Activated naive CD4-positive, alpha-beta T cell treated with anti-CD3 and anti-CD28 coated beads, Interleukin-2, amount 10 ng/mL, durations not matched to agents 7 days and 5 days (primary cell): ENCODE measurements at regions not wholly inside any gene's neighbourhood (a gene's known extent, or its start where the extent isn't known, plus 50 kb on each side); places are given as distances from the start of the nearest gene placed in this dataset.

Experiments used
- CTCF ChIA-PET: fragments of 350-600 bp; sonication (Branson Sonifier 250); formaldehyde crosslinking; loops from one replicate; lab custom pipeline; 2021; ENCODE audit warnings: antibody characterized with exemption; lab: Charles Lee
- DNase-seq: peaks from one replicate; pipeline ENCODE4 v3.0.0-alpha.2; 2020
- H3K27ac Mint-ChIP-seq: one replicate; pipeline ENCODE4 v1.8.0; 2021; ENCODE audit warnings: mild to moderate bottlenecking, moderate library complexity, mixed read lengths
- H3K27me3 Mint-ChIP-seq: one replicate; pipeline ENCODE4 v1.8.0; 2021; ENCODE audit warnings: mild to moderate bottlenecking, mixed read lengths
- H3K36me3 Mint-ChIP-seq: one replicate; pipeline ENCODE4 v1.8.0; 2021; ENCODE audit warnings: mixed read lengths
- H3K4me1 Mint-ChIP-seq: one replicate; pipeline ENCODE4 v1.8.0; 2021; ENCODE audit warnings: mixed read lengths
- H3K4me3 Mint-ChIP-seq: one replicate; pipeline ENCODE4 v1.8.0; 2021; ENCODE audit warnings: mild to moderate bottlenecking, moderate library complexity, mixed read lengths
- H3K9me3 Mint-ChIP-seq: one replicate; pipeline ENCODE4 v1.8.0; 2021; ENCODE audit warnings: mixed read lengths

DNA sequence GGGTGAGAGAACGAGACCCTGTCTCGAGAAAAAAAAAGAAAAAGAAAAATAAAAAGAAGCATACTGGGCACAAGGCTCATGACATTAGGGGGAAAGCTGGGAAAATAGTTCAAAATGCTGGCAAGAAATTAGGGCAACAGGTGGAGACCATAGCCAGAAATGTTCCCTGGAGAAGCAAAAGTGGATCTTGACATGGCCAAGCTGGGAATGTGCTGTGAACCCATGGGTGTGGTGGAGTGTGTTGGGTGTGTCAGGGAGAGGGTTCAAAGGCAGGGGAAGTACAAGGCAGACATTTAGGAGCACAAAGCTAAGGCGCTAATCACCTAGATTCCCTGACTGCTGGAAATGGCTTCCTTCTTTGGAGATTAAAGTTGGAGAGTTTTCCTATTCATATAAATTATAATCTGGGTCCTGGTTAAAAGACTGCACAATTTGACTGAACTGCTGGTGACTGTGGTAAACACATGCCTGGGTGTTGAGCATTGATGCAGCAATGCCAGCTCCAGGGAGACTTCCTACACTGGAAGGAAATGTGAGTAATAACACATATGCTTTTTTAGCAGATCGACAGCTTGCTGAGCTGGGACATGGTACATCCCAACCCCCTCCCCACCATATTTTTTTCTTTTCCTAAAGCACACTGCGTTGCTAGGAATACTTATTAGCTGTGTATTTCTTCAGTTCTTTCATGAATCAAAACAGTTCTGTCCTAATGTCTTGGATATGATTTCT, 70.1 kb upstream of the ARHGAP21 start:
- Mint-ChIP-seq H3K27me3 (no peaks in the 10 kb centered on the region), H3K27ac (no peak overlapping the region), H3K4me3 (no peak overlapping the region), H3K36me3 (no peaks in the 10 kb centered on the region), H3K4me1 (no peaks in the 10 kb centered on the region), H3K9me3 (no peaks in the 10 kb centered on the region)
- DNase-seq = no peak
- CTCF ChIA-PET = no interaction called here

DNA sequence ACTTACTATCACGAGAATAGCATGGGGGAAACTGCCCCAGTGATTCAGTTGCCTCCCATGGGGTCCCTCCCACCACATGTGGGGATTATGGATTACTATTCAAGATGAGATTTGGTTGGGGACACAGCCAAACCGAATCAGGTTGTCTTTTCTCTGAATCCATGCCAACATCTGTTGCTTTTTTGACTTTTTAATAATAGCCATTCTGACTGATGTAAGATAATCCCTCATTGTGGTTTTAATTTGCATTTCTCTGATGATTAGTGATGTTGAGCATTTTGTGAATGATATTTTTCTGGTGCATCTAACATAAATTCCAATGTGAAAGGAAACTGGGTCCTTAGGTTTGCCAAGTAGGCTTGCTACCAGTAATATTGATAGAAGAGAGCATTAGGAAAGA, 69.0 kb upstream of the ARHGAP21 start:
- H3K4me1 Mint-ChIP-seq = no peaks in the 10 kb centered on the region
- CTCF ChIA-PET = no interaction called here
- H3K9me3 Mint-ChIP-seq = no peaks in the 10 kb centered on the region
- no peak for DNase-seq
- H3K4me3 Mint-ChIP-seq = no peak overlapping the region
- no peaks in the 10 kb centered on the region for H3K36me3 Mint-ChIP-seq
- no peak overlapping the region for H3K27ac Mint-ChIP-seq
- H3K27me3 Mint-ChIP-seq = no peaks in the 10 kb centered on the region

DNA sequence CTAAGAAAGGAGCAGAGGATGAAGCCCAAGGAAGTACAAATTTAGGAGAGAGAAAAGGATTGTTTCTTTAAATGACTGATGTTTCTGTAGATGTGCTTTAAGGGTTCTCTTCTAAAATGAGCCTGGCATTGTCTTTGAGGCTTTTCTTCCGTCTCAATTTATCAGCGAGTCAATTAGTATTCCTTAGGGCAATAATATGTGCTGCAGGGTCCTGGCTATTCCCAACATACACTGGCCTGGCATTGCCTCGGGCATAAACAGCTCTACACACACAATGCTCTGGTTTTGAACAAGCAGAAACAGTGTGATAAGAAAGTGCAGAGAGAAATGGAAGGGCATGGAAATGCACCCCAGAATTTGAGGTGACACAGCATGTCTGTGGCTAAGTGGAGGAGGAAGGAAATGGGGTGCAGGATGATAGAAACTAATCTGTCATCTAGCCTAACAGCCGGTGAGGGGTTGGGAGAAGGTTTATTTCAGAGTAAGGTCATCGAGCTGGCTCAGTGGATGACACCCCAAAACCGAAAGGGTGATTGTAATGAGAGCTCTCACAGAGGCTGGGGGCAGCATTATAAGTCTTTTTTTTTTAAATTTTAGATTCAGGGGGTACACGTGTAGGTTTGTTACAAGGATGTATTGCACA, 67.5 kb upstream of the ARHGAP21 start:
- Mint-ChIP-seq H3K36me3 (no peaks in the 10 kb centered on the region), H3K27ac (no peak overlapping the region), H3K9me3 (no peaks in the 10 kb centered on the region), H3K4me1 (no peaks in the 10 kb centered on the region), H3K4me3 (no peak overlapping the region), H3K27me3 (no peaks in the 10 kb centered on the region)
- no peak for DNase-seq
- CTCF ChIA-PET = no interaction called here

DNA sequence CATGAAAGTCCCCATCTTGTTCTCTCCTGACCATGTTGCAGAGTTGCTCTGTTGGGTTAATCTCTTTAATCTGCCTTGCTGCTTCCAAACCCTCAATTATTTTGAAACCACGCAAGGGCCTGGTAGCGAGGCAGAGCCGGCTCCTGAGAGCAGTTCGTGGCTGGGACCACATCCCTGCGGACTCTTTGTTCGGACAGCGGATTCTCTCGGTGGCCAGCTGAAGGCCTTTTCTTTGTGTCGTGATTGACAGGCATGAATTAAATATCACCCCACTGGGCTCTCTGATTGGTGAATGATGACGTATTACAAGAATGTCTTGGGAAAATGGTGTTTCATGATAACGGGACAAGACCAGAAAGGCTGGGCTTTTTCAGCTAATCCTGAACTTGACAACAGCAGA, 66.9 kb upstream of the ARHGAP21 start:
- no peak overlapping the region for H3K27ac Mint-ChIP-seq
- H3K36me3 Mint-ChIP-seq = no peaks in the 10 kb centered on the region
- no peak for DNase-seq
- no peaks in the 10 kb centered on the region for H3K27me3 Mint-ChIP-seq
- H3K4me3 Mint-ChIP-seq = no peak overlapping the region
- H3K4me1 Mint-ChIP-seq = no peaks in the 10 kb centered on the region
- H3K9me3 Mint-ChIP-seq = no peaks in the 10 kb centered on the region
- CTCF ChIA-PET = interaction anchor here (0.7 kb wide), 1 partner anchor 91 kb away, joined by 3 read pairs; no protein-coding TSS in a partner anchor

DNA sequence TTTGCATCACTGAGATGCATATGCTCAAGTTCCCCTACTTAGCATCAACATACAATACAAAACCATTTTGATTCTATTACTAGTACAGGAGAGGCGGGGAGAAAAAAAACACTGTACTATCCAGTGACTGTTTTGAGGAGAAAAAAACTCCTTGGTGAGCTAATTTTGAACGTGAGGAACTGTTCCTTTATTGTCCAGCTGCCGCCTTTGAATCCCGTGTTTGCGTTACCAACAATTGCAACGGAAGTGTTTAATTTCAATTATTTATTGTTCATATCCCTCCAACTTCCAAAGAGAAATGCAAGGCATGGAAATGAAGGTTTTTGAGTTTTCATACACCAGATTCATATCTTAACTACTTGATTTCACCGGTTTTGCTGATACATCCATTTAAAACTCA, 66.4 kb upstream of the ARHGAP21 start:
- DNase-seq = no peak
- no peaks in the 10 kb centered on the region for H3K27me3 Mint-ChIP-seq
- no peak overlapping the region for H3K4me3 Mint-ChIP-seq
- H3K9me3 Mint-ChIP-seq = no peaks in the 10 kb centered on the region
- H3K27ac Mint-ChIP-seq = no peak overlapping the region
- H3K36me3 Mint-ChIP-seq = no peaks in the 10 kb centered on the region
- H3K4me1 Mint-ChIP-seq = no peaks in the 10 kb centered on the region
- CTCF ChIA-PET = interaction anchor here (0.7 kb wide), 1 partner anchor 91 kb away, joined by 3 read pairs; no protein-coding TSS in a partner anchor

DNA sequence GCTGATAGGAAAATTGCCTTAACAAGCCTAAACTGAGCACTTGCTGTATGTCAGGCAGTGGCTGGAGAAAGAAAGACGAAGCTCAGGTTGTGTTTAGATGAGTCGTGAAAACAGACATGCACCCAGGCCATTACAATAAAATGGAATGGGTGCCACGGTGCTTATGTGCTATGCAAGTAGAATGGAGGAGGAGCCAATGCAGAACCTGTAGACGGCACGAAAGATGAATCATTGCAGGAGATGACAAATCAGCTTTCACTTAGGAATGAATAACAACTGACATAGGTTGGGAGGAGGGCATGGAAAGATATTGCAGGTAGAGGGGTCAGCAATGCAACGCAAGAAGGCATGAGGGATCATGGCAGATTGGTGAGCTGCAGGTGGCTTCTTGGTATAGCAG, 61.2 kb upstream of the ARHGAP21 start:
- Mint-ChIP-seq H3K9me3 (peaks cover 2% of the 10 kb centered on the region), H3K4me3 (no peak overlapping the region), H3K36me3 (no peaks in the 10 kb centered on the region), H3K27me3 (no peaks in the 10 kb centered on the region), H3K4me1 (no peaks in the 10 kb centered on the region), H3K27ac (no peak overlapping the region)
- DNase-seq = no peak
- CTCF ChIA-PET = interaction anchor here (1.1 kb wide), 1 partner anchor 58 kb away, joined by 3 read pairs; no protein-coding TSS in a partner anchor

DNA sequence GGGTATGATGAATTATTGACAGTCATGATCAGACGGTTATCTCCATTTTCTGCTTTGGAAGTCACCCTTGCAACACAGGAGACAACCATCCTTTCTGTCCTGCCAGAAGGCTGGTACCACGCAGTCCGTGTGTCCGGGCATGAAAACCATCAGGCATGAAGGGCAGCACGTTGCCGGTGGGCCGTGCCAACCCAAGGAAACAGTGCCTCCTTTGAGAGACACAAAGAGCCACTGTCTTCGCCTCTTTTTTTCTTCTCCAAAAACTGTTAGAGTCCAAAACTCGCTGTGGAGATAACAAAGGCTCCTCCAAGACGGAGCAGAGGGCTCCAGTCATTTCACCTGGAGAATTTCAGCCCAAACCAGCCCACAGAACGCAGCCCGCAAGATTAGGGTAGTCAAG, 60.4 kb upstream of the ARHGAP21 start:
- no peaks in the 10 kb centered on the region for H3K27me3 Mint-ChIP-seq
- peaks cover 2% of the 10 kb centered on the region for H3K9me3 Mint-ChIP-seq
- H3K4me1 Mint-ChIP-seq = no peaks in the 10 kb centered on the region
- H3K27ac Mint-ChIP-seq = no peak overlapping the region
- CTCF ChIA-PET = no interaction called here
- DNase-seq = no peak
- no peak overlapping the region for H3K4me3 Mint-ChIP-seq
- H3K36me3 Mint-ChIP-seq = no peaks in the 10 kb centered on the region

DNA sequence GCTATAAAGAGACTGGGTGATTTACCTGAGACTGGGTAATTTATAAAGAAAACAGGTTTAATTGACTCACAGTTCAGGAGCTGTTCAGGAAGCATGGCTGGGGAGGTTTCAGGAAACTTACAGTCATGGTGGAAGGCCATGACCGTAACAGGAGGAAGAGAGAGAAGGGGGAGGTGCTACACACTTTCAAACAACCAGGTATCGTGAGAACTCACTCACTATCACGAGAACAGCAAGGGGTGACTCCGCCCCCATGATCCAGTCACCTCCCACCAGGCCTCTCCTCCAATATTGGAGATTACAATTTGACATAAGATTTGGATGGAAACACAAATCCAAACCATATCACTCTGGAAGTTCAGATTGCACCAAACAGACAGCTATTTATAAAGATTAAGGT, 59.8 kb upstream of the ARHGAP21 start:
- CTCF ChIA-PET = no interaction called here
- H3K4me1 Mint-ChIP-seq = no peaks in the 10 kb centered on the region
- H3K36me3 Mint-ChIP-seq = no peaks in the 10 kb centered on the region
- H3K27me3 Mint-ChIP-seq = no peaks in the 10 kb centered on the region
- peaks cover 2% of the 10 kb centered on the region for H3K9me3 Mint-ChIP-seq
- DNase-seq = no peak
- H3K4me3 Mint-ChIP-seq = no peak overlapping the region
- no peak overlapping the region for H3K27ac Mint-ChIP-seq

DNA sequence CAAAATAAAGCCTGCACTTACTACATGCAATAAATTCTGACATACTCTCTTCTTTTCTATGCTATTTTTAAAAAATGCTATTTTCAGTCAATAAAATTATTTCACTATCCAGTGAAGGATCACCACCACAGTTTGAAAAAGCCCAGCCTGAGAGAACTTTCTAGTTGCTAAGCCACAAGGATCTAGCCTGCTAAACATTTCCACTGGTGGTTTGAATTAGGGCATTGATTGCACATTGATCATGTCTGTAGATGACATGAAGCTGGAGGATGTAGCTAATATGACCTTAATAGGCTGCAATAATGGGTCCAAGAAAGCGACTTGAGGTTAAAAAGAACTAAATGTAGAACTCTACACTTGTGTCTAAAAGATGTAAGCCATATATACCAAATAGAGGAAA, 56.0 kb upstream of the ARHGAP21 start:
- Mint-ChIP-seq H3K36me3 (no peaks in the 10 kb centered on the region), H3K27me3 (no peaks in the 10 kb centered on the region), H3K4me1 (peaks cover 2% of the 10 kb centered on the region), H3K4me3 (no peak overlapping the region), H3K9me3 (peaks cover 2% of the 10 kb centered on the region), H3K27ac (no peak overlapping the region)
- CTCF ChIA-PET = no interaction called here
- DNase-seq = no peak

DNA sequence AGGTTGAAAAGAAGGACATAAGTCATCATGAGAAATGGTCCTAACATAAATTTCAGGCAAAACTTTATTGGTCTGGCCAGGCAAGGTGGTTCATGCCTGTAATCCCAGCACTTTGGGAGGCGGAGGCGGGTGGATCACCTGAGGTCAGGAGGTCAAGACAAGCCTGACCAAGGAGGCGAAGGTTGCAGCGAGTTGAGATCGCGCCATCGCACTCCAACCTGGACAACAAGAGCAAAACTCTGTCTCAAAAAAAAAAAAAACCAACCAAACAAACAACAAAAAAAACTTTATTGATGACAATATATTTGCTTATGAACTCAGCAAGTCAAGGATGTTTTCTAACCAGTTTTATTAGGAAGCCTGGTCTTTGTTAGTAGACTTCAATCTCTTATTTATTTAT, 54.6 kb upstream of the ARHGAP21 start:
- Mint-ChIP-seq H3K27me3 (no peaks in the 10 kb centered on the region), H3K36me3 (no peaks in the 10 kb centered on the region), H3K4me1 (peaks cover 2% of the 10 kb centered on the region), H3K27ac (no peak overlapping the region), H3K9me3 (peaks cover 2% of the 10 kb centered on the region), H3K4me3 (no peak overlapping the region)
- CTCF ChIA-PET = no interaction called here
- DNase-seq = no peak

DNA sequence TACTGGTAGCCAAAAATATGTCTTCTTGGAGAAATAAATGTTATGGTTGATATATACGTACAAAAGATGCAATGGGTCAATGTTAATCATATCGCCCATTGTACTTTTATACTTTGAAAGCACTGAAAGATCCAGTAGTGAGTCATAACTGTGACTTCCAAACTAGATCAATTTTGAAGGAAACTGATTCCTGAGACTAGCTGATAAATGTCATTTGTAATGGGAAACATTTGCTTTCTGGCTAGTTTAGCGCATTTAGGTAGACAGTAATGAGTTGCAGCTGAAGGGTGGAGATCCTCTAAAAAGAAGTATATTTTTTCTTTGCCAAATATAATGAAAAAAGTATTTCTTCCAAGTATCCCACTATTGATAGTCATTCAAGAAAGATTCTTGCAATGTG, 53.5 kb upstream of the ARHGAP21 start:
- H3K9me3 Mint-ChIP-seq = no peaks in the 10 kb centered on the region
- CTCF ChIA-PET = no interaction called here
- H3K4me1 Mint-ChIP-seq = peaks cover 2% of the 10 kb centered on the region
- no peak overlapping the region for H3K27ac Mint-ChIP-seq
- H3K27me3 Mint-ChIP-seq = no peaks in the 10 kb centered on the region
- no peaks in the 10 kb centered on the region for H3K36me3 Mint-ChIP-seq
- DNase-seq = no peak
- H3K4me3 Mint-ChIP-seq = no peak overlapping the region

DNA sequence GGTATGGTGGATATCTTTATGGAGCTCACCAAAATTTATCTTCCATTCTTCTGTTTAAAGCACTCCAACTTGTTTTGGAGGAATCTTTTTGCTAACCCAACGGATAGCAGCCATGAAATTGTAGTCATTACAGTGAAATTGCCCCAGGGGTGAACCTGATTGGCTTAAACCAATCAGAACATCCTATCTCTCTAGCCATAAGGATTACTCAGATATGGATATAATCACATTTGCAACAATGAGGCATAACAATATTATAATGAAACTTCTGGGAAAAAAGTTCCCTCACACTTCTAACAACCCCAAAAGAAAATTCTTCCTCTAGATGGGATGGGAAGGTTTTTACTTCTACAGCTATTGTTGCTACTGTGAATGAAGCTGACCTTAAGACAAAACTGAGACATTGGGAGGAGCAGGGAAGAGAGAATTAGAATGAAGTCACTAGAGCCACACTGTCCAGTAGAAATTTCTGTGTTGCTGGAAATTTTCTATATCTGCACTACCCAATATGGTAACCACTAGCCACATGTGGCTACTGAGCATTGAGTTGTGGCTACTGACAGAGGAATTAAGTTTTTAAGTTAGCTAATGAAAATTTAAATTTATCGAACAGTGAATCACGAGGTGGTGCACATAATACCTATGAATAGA, 50.4 kb upstream of the ARHGAP21 start:
- DNase-seq = no peak
- Mint-ChIP-seq H3K36me3 (no peaks in the 10 kb centered on the region), H3K4me3 (no peak overlapping the region), H3K4me1 (peaks cover 2% of the 10 kb centered on the region), H3K9me3 (no peaks in the 10 kb centered on the region), H3K27me3 (no peaks in the 10 kb centered on the region), H3K27ac (no peak overlapping the region)
- CTCF ChIA-PET = no interaction called here
